ENCODE measurements at regions not wholly inside any gene's neighbourhood (a gene's known extent, or its start where the extent isn't known, plus 50 kb on each side); places are given as distances from the start of the nearest gene placed in this dataset.
"Not testable (repeated sequence)": the region's sequence is repeated elsewhere in the genome, so short reads cannot be mapped to it uniquely, and the experiment has no call there.

DNA sequence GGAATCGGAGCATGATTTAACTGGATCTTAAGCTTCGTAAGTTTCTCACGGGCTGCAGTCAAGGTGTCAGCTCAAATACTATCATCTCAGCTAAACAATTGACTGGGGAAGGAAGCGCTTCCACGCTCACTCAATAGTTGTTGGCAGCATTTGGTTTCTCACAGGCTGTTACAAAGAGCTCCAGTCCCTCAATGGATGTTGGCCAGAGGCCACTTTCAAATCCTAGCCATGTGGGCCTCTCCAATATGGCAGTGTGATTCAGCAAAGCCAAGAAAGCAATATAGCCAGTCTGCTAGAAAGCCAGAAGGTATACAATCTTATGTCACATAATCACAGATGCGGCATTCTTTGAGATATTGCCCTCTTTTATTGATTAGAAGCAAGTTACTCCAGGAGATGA lies 98.3 kb upstream of the PHACTR1 start:
- 75 to 82% (median 80%) methylated on average over 6 of the region's 6 CpGs for WGBS, 3 donors
- H3K4me3 ChIP-seq (ENCODE audit: low read depth in 1 of 3, low read length in 3 of 3), result no peak overlapping the region
- FAIRE-seq (no peak), DNase-seq (no peak)
- no peaks in the 10 kb centered on the region for H3K4me1 ChIP-seq (ENCODE audit: control insufficient read depth in 3 of 3, insufficient read depth in 2 of 3, low read depth in 1 of 3, low read length in 2 of 3)
- H3K9me3 ChIP-seq (ENCODE audit: control insufficient read depth in 2 of 2, insufficient read depth in 1 of 2, low read depth in 1 of 2, low read length in 1 of 2), result peaks cover 0 to 2% of the 10 kb centered on the region in 2 donors
- no peaks in the 10 kb centered on the region for H3K27me3 ChIP-seq (ENCODE audit: control insufficient read depth in 3 of 3, insufficient read depth in 3 of 3, low read length in 3 of 3)
- H3K27ac ChIP-seq (ENCODE audit: low read depth in 1 of 3, low read length in 2 of 3), result no peak overlapping the region
- H3K36me3 ChIP-seq (ENCODE audit: control insufficient read depth in 3 of 3, insufficient read depth in 2 of 3, low read depth in 1 of 3, low read length in 3 of 3), result no peaks in the 10 kb centered on the region

DNA sequence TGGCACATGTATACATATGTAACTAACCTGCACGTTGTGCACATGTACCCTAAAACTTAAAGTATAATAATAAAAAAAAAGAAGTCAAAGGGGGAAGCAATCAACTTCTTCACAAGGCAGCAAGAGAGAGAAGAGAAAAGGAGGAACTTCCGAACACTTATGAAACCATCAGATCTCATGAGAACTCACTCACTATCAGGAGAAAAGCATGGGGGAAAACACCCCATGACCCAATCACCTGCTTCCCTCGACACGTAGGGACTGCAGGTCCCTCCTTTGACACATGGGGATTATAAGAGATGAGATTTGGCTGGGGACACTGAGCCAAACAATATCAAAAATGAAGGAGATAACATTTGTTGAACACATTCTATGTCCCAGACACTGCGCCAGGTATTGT lies 94.8 kb upstream of the PHACTR1 start:
- FAIRE-seq (no peak), DNase-seq (no peak)
- Histone ChIP-seq H3K4me3 (ENCODE audit: low read depth in 1 of 3, low read length in 3 of 3) (no peak overlapping the region), H3K27me3 (ENCODE audit: control insufficient read depth in 3 of 3, insufficient read depth in 3 of 3, low read length in 3 of 3) (no peaks in the 10 kb centered on the region), H3K36me3 (ENCODE audit: control insufficient read depth in 3 of 3, insufficient read depth in 2 of 3, low read depth in 1 of 3, low read length in 3 of 3) (no peaks in the 10 kb centered on the region), H3K27ac (ENCODE audit: low read depth in 1 of 3, low read length in 2 of 3) (no peak overlapping the region), H3K9me3 (ENCODE audit: control insufficient read depth in 2 of 2, insufficient read depth in 1 of 2, low read depth in 1 of 2, low read length in 1 of 2) (peaks cover 0 to 2% of the 10 kb centered on the region in 2 donors), H3K4me1 (ENCODE audit: control insufficient read depth in 3 of 3, insufficient read depth in 2 of 3, low read depth in 1 of 3, low read length in 2 of 3) (no peaks in the 10 kb centered on the region)
- WGBS, 3 donors, result 64 to 74% (median 69%) methylated on average over 5 of the region's 5 CpGs

DNA sequence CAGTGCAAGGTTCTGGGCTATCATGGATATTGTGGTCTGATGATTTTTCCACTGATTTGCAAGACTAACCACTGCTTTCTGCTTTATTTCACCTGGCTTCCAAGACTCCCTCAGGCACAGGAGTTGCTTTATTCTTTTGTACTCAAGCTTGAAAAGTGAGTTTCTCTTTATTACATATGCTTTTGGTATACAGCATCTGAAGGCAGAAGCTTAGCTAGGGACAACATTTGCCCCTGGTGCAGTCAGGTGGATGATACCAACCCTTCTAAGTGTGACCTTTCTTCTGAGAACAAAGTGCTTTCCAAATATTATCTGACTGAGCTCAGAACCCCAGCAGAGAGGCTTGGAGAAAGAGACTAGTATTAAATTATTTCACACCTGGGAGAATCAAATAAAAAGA lies 94.0 kb upstream of the PHACTR1 start:
- no peaks in the 10 kb centered on the region for H3K36me3 ChIP-seq (ENCODE audit: control insufficient read depth in 3 of 3, insufficient read depth in 2 of 3, low read depth in 1 of 3, low read length in 3 of 3)
- DNase-seq (no peak), FAIRE-seq (no peak)
- no peaks in the 10 kb centered on the region for H3K27me3 ChIP-seq (ENCODE audit: control insufficient read depth in 3 of 3, insufficient read depth in 3 of 3, low read length in 3 of 3)
- H3K27ac ChIP-seq (ENCODE audit: low read depth in 1 of 3, low read length in 2 of 3), result no peak overlapping the region
- H3K4me1 ChIP-seq (ENCODE audit: control insufficient read depth in 3 of 3, insufficient read depth in 2 of 3, low read depth in 1 of 3, low read length in 2 of 3), result no peaks in the 10 kb centered on the region
- H3K4me3 ChIP-seq (ENCODE audit: low read depth in 1 of 3, low read length in 3 of 3), result no peak overlapping the region
- peaks cover 0 to 2% of the 10 kb centered on the region in 2 donors for H3K9me3 ChIP-seq (ENCODE audit: control insufficient read depth in 2 of 2, insufficient read depth in 1 of 2, low read depth in 1 of 2, low read length in 1 of 2)

DNA sequence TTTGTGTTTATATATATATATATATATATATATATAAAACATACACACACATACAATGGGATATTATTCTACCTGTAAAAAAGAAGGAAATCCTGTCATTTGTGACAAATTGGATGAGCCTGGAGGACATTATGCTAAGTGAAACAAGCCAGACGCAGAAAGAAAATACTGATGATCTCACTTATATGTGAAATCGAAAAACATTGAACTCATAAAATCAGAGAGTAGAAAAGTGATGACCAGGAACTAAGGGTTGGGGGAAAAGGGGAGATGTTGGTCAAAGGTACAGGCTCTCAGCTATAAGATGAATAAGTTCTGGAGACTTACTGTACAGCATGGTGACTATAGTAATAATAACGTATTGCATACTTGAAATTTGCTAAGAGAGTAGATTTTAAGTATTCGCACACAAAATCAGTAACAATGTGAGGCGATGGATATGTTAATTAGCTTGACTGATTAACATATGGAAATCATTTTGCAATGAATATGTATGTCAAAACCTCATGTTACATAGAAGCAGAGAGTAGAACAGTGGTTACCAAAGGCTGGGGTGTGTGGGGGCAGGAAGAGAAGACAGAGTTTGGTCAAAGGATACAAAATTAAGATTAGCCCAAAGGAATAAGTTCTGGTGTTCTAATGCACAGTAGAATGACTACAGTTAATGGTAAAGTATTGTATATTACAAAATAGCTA lies 92.3 kb upstream of the PHACTR1 start:
- 83 to 90% (median 84%) methylated on average over 5 of the region's 5 CpGs for WGBS, 3 donors
- no peak for FAIRE-seq

DNA sequence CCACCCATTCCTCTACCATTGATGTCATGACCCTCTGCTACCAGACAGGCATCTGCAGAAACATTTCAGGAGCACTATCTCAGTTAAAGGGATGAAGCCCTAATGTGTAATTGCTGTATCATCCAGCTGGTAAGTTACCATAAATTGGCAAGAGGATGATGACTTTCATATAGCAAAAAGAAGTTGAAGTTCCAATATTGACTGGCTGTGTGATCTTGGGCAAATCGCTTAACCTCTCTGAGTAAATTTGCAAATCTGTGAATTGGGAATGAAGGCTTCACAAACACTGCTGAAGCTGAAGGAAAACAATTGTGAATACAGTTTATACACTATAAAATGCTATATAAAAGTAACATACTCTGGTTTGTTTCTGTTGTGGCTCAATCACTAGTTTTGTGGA lies 89.5 kb upstream of the PHACTR1 start:
- Histone ChIP-seq H3K27ac (ENCODE audit: low read depth in 1 of 3, low read length in 2 of 3) (no peak overlapping the region), H3K27me3 (ENCODE audit: control insufficient read depth in 3 of 3, insufficient read depth in 3 of 3, low read length in 3 of 3) (no peaks in the 10 kb centered on the region), H3K9me3 (ENCODE audit: control insufficient read depth in 2 of 2, insufficient read depth in 1 of 2, low read depth in 1 of 2, low read length in 1 of 2) (no peaks in the 10 kb centered on the region), H3K4me3 (ENCODE audit: low read depth in 1 of 3, low read length in 3 of 3) (no peak overlapping the region), H3K36me3 (ENCODE audit: control insufficient read depth in 3 of 3, insufficient read depth in 2 of 3, low read depth in 1 of 3, low read length in 3 of 3) (no peaks in the 10 kb centered on the region), H3K4me1 (ENCODE audit: control insufficient read depth in 3 of 3, insufficient read depth in 2 of 3, low read depth in 1 of 3, low read length in 2 of 3) (no peaks in the 10 kb centered on the region)
- no peak for FAIRE-seq
- DNase-seq, result no peak
- WGBS, 3 donors, result 91 to 97% (median 91%) methylated on average over 1 of the region's 1 CpG

More for the DNA sequence above, 92.3 kb upstream of the PHACTR1 start:
- no peak for DNase-seq
- Histone ChIP-seq H3K27me3 (ENCODE audit: control insufficient read depth in 3 of 3, insufficient read depth in 3 of 3, low read length in 3 of 3) (no peaks in the 10 kb centered on the region), H3K4me3 (ENCODE audit: low read depth in 1 of 3, low read length in 3 of 3) (no peak overlapping the region), H3K9me3 (ENCODE audit: control insufficient read depth in 2 of 2, insufficient read depth in 1 of 2, low read depth in 1 of 2, low read length in 1 of 2) (no peaks in the 10 kb centered on the region), H3K27ac (ENCODE audit: low read depth in 1 of 3, low read length in 2 of 3) (no peak overlapping the region), H3K36me3 (ENCODE audit: control insufficient read depth in 3 of 3, insufficient read depth in 2 of 3, low read depth in 1 of 3, low read length in 3 of 3) (no peaks in the 10 kb centered on the region), H3K4me1 (ENCODE audit: control insufficient read depth in 3 of 3, insufficient read depth in 2 of 3, low read depth in 1 of 3, low read length in 2 of 3) (no peaks in the 10 kb centered on the region)

DNA sequence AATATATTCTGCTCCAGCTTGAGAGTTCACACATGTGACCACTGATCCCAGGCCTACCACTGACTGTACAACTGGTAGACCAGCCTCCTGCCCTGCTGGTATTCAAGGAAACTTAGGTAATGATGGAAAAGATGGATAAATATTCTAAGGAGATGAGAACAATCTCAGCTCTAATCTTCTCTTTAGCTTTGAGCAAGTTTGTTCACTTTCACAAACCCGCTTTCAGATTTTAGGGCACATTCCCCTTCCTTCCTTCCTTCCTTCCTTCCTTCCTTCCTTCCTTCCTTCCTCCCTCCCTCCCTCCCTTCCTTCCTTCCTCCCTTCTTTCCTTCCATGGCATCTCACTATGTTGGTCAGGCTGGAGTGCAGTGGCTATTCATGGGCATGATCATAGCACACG lies 88.2 kb upstream of the PHACTR1 start:
- DNase-seq, result no peak
- no peak for FAIRE-seq
- 89 to 92% (median 90%) methylated on average over 2 of the region's 2 CpGs for WGBS, 3 donors
- Histone ChIP-seq H3K27me3 (ENCODE audit: control insufficient read depth in 3 of 3, insufficient read depth in 3 of 3, low read length in 3 of 3) (no peaks in the 10 kb centered on the region), H3K36me3 (ENCODE audit: control insufficient read depth in 3 of 3, insufficient read depth in 2 of 3, low read depth in 1 of 3, low read length in 3 of 3) (no peaks in the 10 kb centered on the region), H3K4me1 (ENCODE audit: control insufficient read depth in 3 of 3, insufficient read depth in 2 of 3, low read depth in 1 of 3, low read length in 2 of 3) (no peaks in the 10 kb centered on the region), H3K4me3 (ENCODE audit: low read depth in 1 of 3, low read length in 3 of 3) (no peak overlapping the region), H3K9me3 (ENCODE audit: control insufficient read depth in 2 of 2, insufficient read depth in 1 of 2, low read depth in 1 of 2, low read length in 1 of 2) (no peaks in the 10 kb centered on the region), H3K27ac (ENCODE audit: low read depth in 1 of 3, low read length in 2 of 3) (no peak overlapping the region)

DNA sequence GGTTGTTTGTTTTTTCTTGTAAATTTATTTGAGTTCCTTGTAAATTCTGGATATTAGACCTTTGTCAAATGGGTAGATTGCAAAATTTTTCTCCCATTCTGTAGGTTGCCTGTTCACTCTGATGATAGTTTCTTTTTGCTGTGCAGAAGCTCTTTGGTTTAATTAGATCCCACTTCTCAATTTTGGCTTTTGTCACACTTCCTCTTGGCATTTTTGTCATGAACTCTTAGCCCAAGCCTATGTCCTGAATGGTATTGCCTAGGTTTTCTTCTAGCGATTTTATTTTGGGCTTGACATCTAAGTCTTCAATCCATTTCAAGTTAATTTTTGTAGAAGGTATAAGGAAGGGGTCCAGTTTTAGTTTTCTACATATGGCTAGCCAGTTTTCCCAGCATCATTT lies 82.8 kb upstream of the PHACTR1 start:
- H3K9me3 ChIP-seq (ENCODE audit: control insufficient read depth in 2 of 2, insufficient read depth in 1 of 2, low read depth in 1 of 2, low read length in 1 of 2); DNase-seq; FAIRE-seq; H3K27me3 ChIP-seq (ENCODE audit: control insufficient read depth in 3 of 3, insufficient read depth in 3 of 3, low read length in 3 of 3); H3K4me1 ChIP-seq (ENCODE audit: control insufficient read depth in 3 of 3, insufficient read depth in 2 of 3, low read depth in 1 of 3, low read length in 2 of 3); H3K4me3 ChIP-seq (ENCODE audit: low read depth in 1 of 3, low read length in 3 of 3); H3K36me3 ChIP-seq (ENCODE audit: control insufficient read depth in 3 of 3, insufficient read depth in 2 of 3, low read depth in 1 of 3, low read length in 3 of 3); H3K27ac ChIP-seq (ENCODE audit: low read depth in 1 of 3, low read length in 2 of 3): not testable (repeated sequence)
- 85 to 91% (median 88%) methylated on average over 1 of the region's 1 CpG for WGBS, 3 donors

DNA sequence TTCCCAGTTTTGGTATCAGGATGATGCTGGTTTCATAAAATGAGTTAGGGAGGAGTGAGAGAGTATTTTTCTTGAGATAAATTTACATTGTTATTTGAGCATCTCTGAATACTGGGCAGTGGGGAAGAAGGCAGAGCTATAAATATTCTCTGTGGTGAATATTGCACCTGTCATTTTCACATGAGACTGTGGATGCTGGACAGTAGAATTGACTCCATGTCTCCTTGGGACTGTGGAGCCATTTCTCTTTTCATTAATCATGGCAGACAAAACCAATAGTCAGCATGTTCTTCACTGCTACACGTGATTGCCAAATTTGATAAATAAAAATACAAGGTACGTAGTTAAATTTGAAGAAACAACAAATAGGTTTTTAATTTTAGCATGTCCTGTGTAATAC lies 81.2 kb upstream of the PHACTR1 start:
- WGBS, 3 donors, result 77 to 83% (median 78%) methylated on average over 2 of the region's 2 CpGs
- H3K27me3 ChIP-seq (ENCODE audit: control insufficient read depth in 3 of 3, insufficient read depth in 3 of 3, low read length in 3 of 3), result no peaks in the 10 kb centered on the region
- DNase-seq, result no peak
- H3K36me3 ChIP-seq (ENCODE audit: control insufficient read depth in 3 of 3, insufficient read depth in 2 of 3, low read depth in 1 of 3, low read length in 3 of 3), result no peaks in the 10 kb centered on the region
- H3K9me3 ChIP-seq (ENCODE audit: control insufficient read depth in 2 of 2, insufficient read depth in 1 of 2, low read depth in 1 of 2, low read length in 1 of 2), result no peaks in the 10 kb centered on the region
- no peak for FAIRE-seq
- H3K4me1 ChIP-seq (ENCODE audit: control insufficient read depth in 3 of 3, insufficient read depth in 2 of 3, low read depth in 1 of 3, low read length in 2 of 3), result no peaks in the 10 kb centered on the region
- no peak overlapping the region for H3K4me3 ChIP-seq (ENCODE audit: low read depth in 1 of 3, low read length in 3 of 3)
- no peak overlapping the region for H3K27ac ChIP-seq (ENCODE audit: low read depth in 1 of 3, low read length in 2 of 3)

DNA sequence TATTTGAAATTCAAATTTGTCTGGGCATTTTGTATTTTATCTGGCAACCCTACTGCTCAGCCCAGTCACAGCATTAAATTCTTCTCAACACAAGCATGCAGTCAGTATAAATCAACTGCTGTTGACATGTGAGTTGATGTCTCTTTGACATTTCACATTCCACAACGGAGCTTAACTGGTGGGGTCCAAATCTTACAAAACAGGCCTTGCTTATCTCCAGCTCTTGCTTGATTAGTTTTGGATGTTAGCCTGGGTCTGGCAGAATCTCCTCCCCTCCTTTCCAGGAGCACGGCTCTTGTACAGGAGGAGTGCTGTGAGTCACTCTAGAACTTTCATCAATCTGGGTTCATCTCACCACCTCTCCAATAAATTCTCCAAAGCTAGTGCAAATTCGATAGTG lies 80.8 kb upstream of the PHACTR1 start:
- FAIRE-seq (no peak), DNase-seq (no peak)
- 38 to 52% (median 51%) methylated on average over 3 of the region's 3 CpGs for WGBS, 3 donors
- no peaks in the 10 kb centered on the region for H3K27me3 ChIP-seq (ENCODE audit: control insufficient read depth in 3 of 3, insufficient read depth in 3 of 3, low read length in 3 of 3)
- H3K27ac ChIP-seq (ENCODE audit: low read depth in 1 of 3, low read length in 2 of 3), result no peak overlapping the region
- H3K4me1 ChIP-seq (ENCODE audit: control insufficient read depth in 3 of 3, insufficient read depth in 2 of 3, low read depth in 1 of 3, low read length in 2 of 3), result no peaks in the 10 kb centered on the region
- no peak overlapping the region for H3K4me3 ChIP-seq (ENCODE audit: low read depth in 1 of 3, low read length in 3 of 3)
- H3K36me3 ChIP-seq (ENCODE audit: control insufficient read depth in 3 of 3, insufficient read depth in 2 of 3, low read depth in 1 of 3, low read length in 3 of 3), result no peaks in the 10 kb centered on the region
- H3K9me3 ChIP-seq (ENCODE audit: control insufficient read depth in 2 of 2, insufficient read depth in 1 of 2, low read depth in 1 of 2, low read length in 1 of 2), result no peaks in the 10 kb centered on the region

All from small intestine (tissue), 7 donors.